Effector memory CD4-positive, alpha-beta T cell (primary cell): ENCODE measurements at regions not wholly inside any gene's neighbourhood (a gene's known extent, or its start where the extent isn't known, plus 50 kb on each side); places are given as distances from the start of the nearest gene placed in this dataset.
"Not testable (repeated sequence)": the region's sequence is repeated elsewhere in the genome, so short reads cannot be mapped to it uniquely, and the experiment has no call there.

Experiments
- DNase-seq, 3 donors: peaks; one replicate each; pipeline ENCODE4 v3.0.0-alpha.2; 2020
- H3K27ac ChIP-seq: 2 replicates; pipeline ENCODE4 v1.7.0; 2013; ENCODE audit warnings: mild to moderate bottlenecking, low read length, moderate library complexity; ENCODE audit not compliant: insufficient read depth, poor library complexity, severe bottlenecking
- H3K27me3 ChIP-seq: replicated peaks from 2 replicates; pipeline ENCODE4 v1.7.0; 2013; ENCODE audit warnings: mild to moderate bottlenecking, low read length; ENCODE audit not compliant: insufficient read depth, control insufficient read depth, poor library complexity, severe bottlenecking
- H3K36me3 ChIP-seq: 2 replicates; pipeline ENCODE4 v1.7.0; 2013; ENCODE audit warnings: mild to moderate bottlenecking, low read length, moderate library complexity; ENCODE audit not compliant: control insufficient read depth, insufficient read depth
- H3K4me1 ChIP-seq: 2 replicates; pipeline ENCODE4 v1.7.0; 2013; ENCODE audit warnings: low read length, mild to moderate bottlenecking; ENCODE audit not compliant: control insufficient read depth, insufficient read depth, poor library complexity, severe bottlenecking
- H3K4me3 ChIP-seq: 2 replicates; pipeline ENCODE4 v1.7.0; 2013; ENCODE audit warnings: low read length, low read depth, mild to moderate bottlenecking; ENCODE audit not compliant: insufficient read depth, poor library complexity, severe bottlenecking
- H3K9me3 ChIP-seq: 2 replicates; pipeline ENCODE4 v1.7.0; 2013; ENCODE audit warnings: mild to moderate bottlenecking, low read length, moderate library complexity; ENCODE audit not compliant: control insufficient read depth

DNA sequence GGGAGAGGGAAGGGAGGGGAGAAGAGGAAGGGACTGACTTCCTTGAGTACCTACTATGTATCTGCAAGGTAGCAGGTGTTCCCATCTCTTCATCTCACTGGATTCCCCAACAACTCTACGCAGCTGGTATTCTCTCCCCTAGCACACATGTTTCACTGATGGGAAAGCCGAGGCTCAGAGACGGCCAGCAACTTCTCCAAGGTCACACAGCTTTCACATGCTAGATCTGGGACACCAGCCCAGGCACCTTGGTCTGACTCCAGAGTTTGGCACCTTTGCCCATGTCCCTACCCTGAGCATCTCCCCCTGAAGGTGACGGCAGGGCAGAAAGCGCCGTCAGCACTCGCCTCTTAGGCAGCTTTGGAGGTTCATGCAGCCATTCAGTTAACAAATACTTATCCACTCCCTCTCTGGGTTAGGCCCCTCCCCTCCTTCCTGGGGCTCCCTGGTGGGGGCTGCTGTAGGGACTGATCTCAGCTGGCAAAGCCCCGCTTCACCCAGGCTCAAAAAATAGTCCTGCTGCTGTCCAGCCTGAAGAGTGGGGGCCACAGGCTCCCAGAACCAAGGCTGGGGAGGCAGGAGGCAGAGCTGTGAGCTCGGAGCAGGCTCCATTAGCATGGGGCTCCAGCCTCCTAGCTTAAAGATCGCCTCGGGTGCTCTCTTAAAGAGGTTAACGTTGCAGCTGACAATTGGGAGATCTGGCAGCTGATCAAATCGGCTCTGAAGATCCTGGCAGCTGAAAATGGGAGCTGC lies 79.4 kb downstream of the IGLL1 start:
- Histone ChIP-seq H3K36me3 (no peaks in the 10 kb centered on the region), H3K9me3 (no peaks in the 10 kb centered on the region), H3K4me1 (peaks cover 3% of the 10 kb centered on the region), H3K4me3 (no peak overlapping the region), H3K27ac (no peak overlapping the region), H3K27me3 (no peaks in the 10 kb centered on the region)
- DNase-seq = no peak

DNA sequence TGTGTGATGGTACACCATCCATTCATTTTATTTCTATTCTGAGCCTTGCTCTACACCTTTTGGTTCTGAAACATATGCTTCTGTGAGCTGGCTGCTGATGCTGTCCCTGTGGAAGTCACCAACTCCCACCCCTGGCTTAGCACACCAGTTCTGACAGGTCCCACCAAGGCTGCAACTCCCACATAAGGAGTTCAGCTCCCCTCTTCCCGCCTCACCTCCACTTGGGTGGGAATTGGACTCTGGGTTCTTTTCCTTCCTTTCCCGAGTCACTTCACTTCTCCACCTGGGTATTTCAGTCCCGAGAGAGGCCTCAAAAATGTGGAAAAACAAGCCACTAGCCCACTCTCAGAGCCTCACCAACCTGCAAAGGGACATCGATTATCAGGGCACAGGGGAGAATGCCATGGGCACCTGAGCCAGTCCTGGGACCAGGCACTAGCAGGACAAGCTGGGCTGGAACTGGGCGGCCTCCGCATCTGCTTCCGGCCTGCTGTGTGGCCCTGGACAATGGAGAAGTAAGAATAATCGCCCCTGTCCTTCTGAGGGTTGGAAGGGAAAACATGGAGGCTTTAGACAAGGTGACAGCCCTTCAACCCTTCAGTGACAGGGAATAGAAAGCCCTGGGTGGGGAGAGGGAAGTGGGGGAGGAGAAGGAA lies 80.1 kb downstream of the IGLL1 start:
- DNase-seq = no peak
- Histone ChIP-seq H3K36me3 (no peaks in the 10 kb centered on the region), H3K4me1 (peaks cover 3% of the 10 kb centered on the region), H3K9me3 (no peaks in the 10 kb centered on the region), H3K27ac (no peak overlapping the region), H3K27me3 (no peaks in the 10 kb centered on the region), H3K4me3 (no peak overlapping the region)

GRCh38 chr22:23498811-23499798 lies 81.0 kb downstream of the IGLL1 start:
- DNase-seq = no peak
- Histone ChIP-seq H3K27me3 (no peaks in the 10 kb centered on the region), H3K9me3 (no peaks in the 10 kb centered on the region), H3K4me1 (peaks cover 3% of the 10 kb centered on the region), H3K4me3 (no peak overlapping the region), H3K36me3 (no peaks in the 10 kb centered on the region), H3K27ac (no peak overlapping the region)

- H3K9me3 ChIP-seq, DNase-seq, H3K36me3 ChIP-seq, H3K4me1 ChIP-seq, H3K4me3 ChIP-seq, H3K27me3 ChIP-seq, H3K27ac ChIP-seq: not testable (repeated sequence)
These were observed 82.2 kb downstream of the IGLL1 start for GRCh38 chr22:23497889-23498288.

- peaks cover 3% of the 10 kb centered on the region for H3K4me1 ChIP-seq
- no peaks in the 10 kb centered on the region for H3K36me3 ChIP-seq
- no peak overlapping the region for H3K4me3 ChIP-seq
- H3K9me3 ChIP-seq = no peaks in the 10 kb centered on the region
- no peak for DNase-seq
- no peak overlapping the region for H3K27ac ChIP-seq
- H3K27me3 ChIP-seq = no peaks in the 10 kb centered on the region
These were observed 82.8 kb downstream of the IGLL1 start for GRCh38 chr22:23497016-23497885.

GRCh38 chr22:23496445-23496833 lies 83.7 kb downstream of the IGLL1 start:
- peaks cover 3% of the 10 kb centered on the region for H3K4me1 ChIP-seq
- DNase-seq = no peak

DNA sequence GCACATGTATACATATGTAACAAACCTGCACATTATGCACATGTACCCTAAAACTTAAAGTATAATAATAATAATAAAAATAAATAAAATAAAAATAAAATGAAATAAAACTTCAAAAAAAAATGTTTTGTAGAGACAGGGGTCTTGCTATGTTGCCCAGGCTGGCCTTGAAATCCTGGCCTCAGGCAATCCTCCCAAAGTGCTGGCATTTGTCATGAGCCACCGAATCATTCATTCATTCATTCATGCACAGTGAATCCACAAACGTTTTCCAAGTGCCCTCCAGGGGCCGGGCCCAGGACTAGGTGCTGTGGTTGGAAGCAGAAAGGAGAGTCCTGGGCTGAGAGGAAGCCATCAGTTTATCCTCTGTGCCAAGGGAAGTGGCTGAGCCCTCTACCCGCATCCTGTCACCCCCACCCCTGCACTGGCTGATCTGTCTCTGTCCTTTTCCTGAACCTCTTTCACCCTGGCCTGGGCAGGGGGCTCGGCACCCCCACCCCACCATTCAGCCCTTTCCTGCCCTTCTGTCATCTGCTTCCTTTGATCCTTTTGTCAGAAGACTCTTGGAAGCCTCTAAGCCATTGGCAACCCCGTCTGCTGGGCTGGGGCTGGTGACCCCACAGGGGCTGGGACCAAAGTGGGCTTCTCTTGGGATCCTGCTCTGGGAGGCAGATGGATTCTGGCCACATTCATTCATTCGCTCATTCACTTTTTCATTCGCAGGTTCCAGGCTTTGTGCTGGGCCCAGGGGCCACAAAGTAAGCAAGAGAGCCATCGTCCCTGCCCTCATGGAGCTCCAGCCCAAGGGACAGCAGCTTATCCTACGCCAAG lies 84.3 kb downstream of the IGLL1 start:
- no peaks in the 10 kb centered on the region for H3K27me3 ChIP-seq
- DNase-seq = no peak
- H3K9me3 ChIP-seq = no peaks in the 10 kb centered on the region
- peaks cover 3% of the 10 kb centered on the region for H3K4me1 ChIP-seq
- H3K27ac ChIP-seq = no peak overlapping the region
- no peak overlapping the region for H3K4me3 ChIP-seq
- no peaks in the 10 kb centered on the region for H3K36me3 ChIP-seq

More at GRCh38 chr22:23496445-23496833, 83.7 kb downstream of the IGLL1 start:
- no peaks in the 10 kb centered on the region for H3K27me3 ChIP-seq
- no peaks in the 10 kb centered on the region for H3K36me3 ChIP-seq
- no peaks in the 10 kb centered on the region for H3K9me3 ChIP-seq
- no peak overlapping the region for H3K27ac ChIP-seq
- H3K4me3 ChIP-seq = no peak overlapping the region

DNA sequence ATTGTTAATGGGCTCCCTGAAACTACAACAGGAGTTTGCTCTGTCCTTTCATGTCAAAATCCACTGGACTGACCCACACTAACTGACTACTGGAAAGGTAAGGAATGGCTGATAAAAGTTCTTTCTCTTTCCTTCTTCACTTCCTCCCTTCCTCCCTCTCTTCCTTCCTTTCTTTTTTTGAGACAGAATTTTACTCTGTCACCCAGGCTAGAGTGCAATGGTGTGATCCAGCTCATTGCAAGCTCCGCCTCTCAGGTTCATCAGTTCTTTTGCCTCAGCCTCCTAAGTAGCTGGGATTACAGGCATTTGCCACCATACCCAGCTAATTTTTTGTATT lies 85.2 kb downstream of the IGLL1 start:
- no peak overlapping the region for H3K4me3 ChIP-seq
- peaks cover 3% of the 10 kb centered on the region for H3K4me1 ChIP-seq
- DNase-seq = no peak
- no peaks in the 10 kb centered on the region for H3K27me3 ChIP-seq
- no peaks in the 10 kb centered on the region for H3K36me3 ChIP-seq
- no peaks in the 10 kb centered on the region for H3K9me3 ChIP-seq
- no peak overlapping the region for H3K27ac ChIP-seq

- no peaks in the 10 kb centered on the region for H3K36me3 ChIP-seq
- H3K4me1 ChIP-seq = no peaks in the 10 kb centered on the region
- no peaks in the 10 kb centered on the region for H3K9me3 ChIP-seq
- DNase-seq = no peak
- H3K27ac ChIP-seq = no peak overlapping the region
- H3K4me3 ChIP-seq = no peak overlapping the region
- H3K27me3 ChIP-seq = no peaks in the 10 kb centered on the region
These were observed 94.6 kb downstream of the IGLL1 start for GRCh38 chr22:23485490-23485889.
